NOMO-1 (cell line): ENCODE measurements at regions not wholly inside any gene's neighbourhood (a gene's known extent, or its start where the extent isn't known, plus 50 kb on each side); places are given as distances from the start of the nearest gene placed in this dataset.
"Not testable (repeated sequence)": the region's sequence is repeated elsewhere in the genome, so short reads cannot be mapped to it uniquely, and the experiment has no call there.

Experiments
- DNase-seq, 2 experiments: peaks; one replicate each; lab custom pipeline; 2025; ENCODE audit not compliant: unreplicated experiment in 2 of 2; lab: John Stamatoyannopoulos, UW

GRCh38 chr12:73892201-73892600 lies 645.4 kb upstream of the ATXN7L3B start:
- DNase-seq: no peak

- no peak for DNase-seq
These were observed 639.0 kb upstream of the ATXN7L3B start for GRCh38 chr12:73898645-73899044.

GRCh38 chr12:73902260-73902659 lies 635.4 kb upstream of the ATXN7L3B start:
- DNase-seq: no peak

- no peak for DNase-seq
These were observed 630.9 kb upstream of the ATXN7L3B start for GRCh38 chr12:73906757-73907156.

- DNase-seq: no peak
These were observed 601.8 kb upstream of the ATXN7L3B start for GRCh38 chr12:73935817-73936216.

- no peak for DNase-seq
These were observed 590.2 kb upstream of the ATXN7L3B start for GRCh38 chr12:73947326-73948026.

- DNase-seq: no peak
These were observed 587.1 kb upstream of the ATXN7L3B start for GRCh38 chr12:73950507-73950906.

GRCh38 chr12:73951956-73952703 lies 585.5 kb upstream of the ATXN7L3B start:
- no peak for DNase-seq

- no peak for DNase-seq
These were observed 573.0 kb upstream of the ATXN7L3B start for GRCh38 chr12:73964641-73965040.

- no peak for DNase-seq
These were observed 564.1 kb upstream of the ATXN7L3B start for GRCh38 chr12:73973486-73973885.

GRCh38 chr12:73984552-73984951 lies 553.1 kb upstream of the ATXN7L3B start:
- no peak for DNase-seq

GRCh38 chr12:73991138-73991537 lies 546.5 kb upstream of the ATXN7L3B start:
- no peak for DNase-seq

GRCh38 chr12:73998894-73999293 lies 538.7 kb upstream of the ATXN7L3B start:
- no peak for DNase-seq

- DNase-seq: no peak
These were observed 522.5 kb upstream of the ATXN7L3B start for GRCh38 chr12:74015118-74015517.

- not testable (repeated sequence) for DNase-seq
These were observed 521.3 kb upstream of the ATXN7L3B start for GRCh38 chr12:74016324-74016723.

GRCh38 chr12:74018849-74019248 lies 518.8 kb upstream of the ATXN7L3B start:
- no peak for DNase-seq

- DNase-seq: peak; percentile 8 to 17
These were observed 515.7 kb upstream of the ATXN7L3B start for GRCh38 chr12:74021937-74022336.

GRCh38 chr12:74031045-74031444 lies 506.6 kb upstream of the ATXN7L3B start:
- no peak for DNase-seq

GRCh38 chr12:74033531-74033930 lies 504.1 kb upstream of the ATXN7L3B start:
- DNase-seq: no peak

- DNase-seq: not testable (repeated sequence)
These were observed 498.5 kb upstream of the ATXN7L3B start for GRCh38 chr12:74039138-74039537.

GRCh38 chr12:74043343-74043742 lies 494.3 kb upstream of the ATXN7L3B start:
- no peak for DNase-seq

GRCh38 chr12:74049348-74049747 lies 488.3 kb upstream of the ATXN7L3B start:
- no peak for DNase-seq
